ENCODE measurements at regions not wholly inside any gene's neighbourhood (a gene's known extent, or its start where the extent isn't known, plus 50 kb on each side); places are given as distances from the start of the nearest gene placed in this dataset.

GRCh38 chr7:153245809-153246208 is 486.3 kb downstream of the ACTR3B start:
- POLR2A ChIA-PET = no interaction called here
- Histone ChIP-seq H3K4me1 (ENCODE audit: control insufficient read depth, insufficient read depth, low read length) (no peaks in the 10 kb centered on the region), H3K27ac (ENCODE audit: extremely low read depth, low read depth, low read length) (no peak overlapping the region), H3K36me3 (ENCODE audit: control insufficient read depth in 2 of 2, insufficient read depth in 1 of 2, low read length in 2 of 2) (no peaks in the 10 kb centered on the region), H3K4me3 (ENCODE audit: low read depth, low read length) (no peak overlapping the region), H3K9me3 (ENCODE audit: control insufficient read depth, insufficient read depth, low read depth, low read length) (no peaks in the 10 kb centered on the region)
- CTCF ChIA-PET = no interaction called here
- no peak for TF ChIP-seq ZBTB21 (tag by site-specific recombination; IDR thresholded peaks at IDR 0.05)
- TF ChIP-seq ZNF239 (tag by site-specific recombination; IDR thresholded peaks at IDR 0.05) = no peak

GRCh38 chr7:153247926-153248325 is 488.4 kb downstream of the ACTR3B start:
- Histone ChIP-seq H3K27ac (ENCODE audit: extremely low read depth, low read depth, low read length) (no peak overlapping the region), H3K4me1 (ENCODE audit: control insufficient read depth, insufficient read depth, low read length) (no peaks in the 10 kb centered on the region), H3K9me3 (ENCODE audit: control insufficient read depth, insufficient read depth, low read depth, low read length) (no peaks in the 10 kb centered on the region), H3K36me3 (ENCODE audit: control insufficient read depth in 2 of 2, insufficient read depth in 1 of 2, low read length in 2 of 2) (no peaks in the 10 kb centered on the region), H3K4me3 (ENCODE audit: low read depth, low read length) (no peak overlapping the region)
- TF ChIP-seq SCRT2 (tag by site-specific recombination; IDR thresholded peaks at IDR 0.05) (no peak), ZNF624 (tag by site-specific recombination; IDR thresholded peaks at IDR 0.05) (no peak), PRDM2 (tag by site-specific recombination; IDR thresholded peaks at IDR 0.05; ENCODE audit: borderline replicate concordance) (no peak), ZNF549 (tag by site-specific recombination; IDR thresholded peaks at IDR 0.05) (no peak), ZNF26 (tag by site-specific recombination; IDR thresholded peaks at IDR 0.05) (no peak), ZBTB11 (tag by site-specific recombination; conservative IDR thresholded peaks at IDR 0.05; ENCODE audit: low read depth) (no peak), ZNF585B (tag by site-specific recombination; IDR thresholded peaks at IDR 0.05) (no peak)
- POLR2A ChIA-PET = no interaction called here
- CTCF ChIA-PET = interaction anchor here (1.4 kb wide), 1 partner anchor 55 kb away, joined by 4 read pairs; no protein-coding TSS in a partner anchor

GRCh38 chr7:153258686-153259085 is 499.1 kb downstream of the ACTR3B start:
- H3K9me3 ChIP-seq (ENCODE audit: control insufficient read depth, insufficient read depth, low read depth, low read length) = no peaks in the 10 kb centered on the region
- ChIA-PET POLR2A (no interaction called here), CTCF (no interaction called here)
- H3K4me3 ChIP-seq (ENCODE audit: low read depth, low read length) = no peak overlapping the region
- no peaks in the 10 kb centered on the region for H3K36me3 ChIP-seq (ENCODE audit: control insufficient read depth in 2 of 2, insufficient read depth in 1 of 2, low read length in 2 of 2)
- no peaks in the 10 kb centered on the region for H3K4me1 ChIP-seq (ENCODE audit: control insufficient read depth, insufficient read depth, low read length)
- no peak overlapping the region for H3K27ac ChIP-seq (ENCODE audit: extremely low read depth, low read depth, low read length)
- TF ChIP-seq KLF16 (tag by site-specific recombination; IDR thresholded peaks at IDR 0.05) (no peak), ZNF274 (IDR thresholded peaks at IDR 0.05; ENCODE audit: low read length) (no peak), ZNF274 (tag by site-specific recombination; IDR thresholded peaks at IDR 0.05; ENCODE audit: borderline replicate concordance) (no peak), SCRT2 (tag by site-specific recombination; IDR thresholded peaks at IDR 0.05) (no peak), ZNF488 (tag by site-specific recombination; IDR thresholded peaks at IDR 0.05) (no peak), ZNF837 (tag by site-specific recombination; IDR thresholded peaks at IDR 0.05) (no peak), ZNF324 (tag by site-specific recombination; IDR thresholded peaks at IDR 0.05) (no peak), ZNF155 (tag by site-specific recombination; IDR thresholded peaks at IDR 0.05) (no peak), ZNF626 (tag by site-specific recombination; IDR thresholded peaks at IDR 0.05) (no peak)
